ENCODE measurements at regions not wholly inside any gene's neighbourhood (a gene's known extent, or its start where the extent isn't known, plus 50 kb on each side); places are given as distances from the start of the nearest gene placed in this dataset.
"Not testable (repeated sequence)": the region's sequence is repeated elsewhere in the genome, so short reads cannot be mapped to it uniquely, and the experiment has no call there.

GRCh38 chr13:86253497-86253896 is 454.3 kb upstream of the SLITRK6 start:
- not testable (repeated sequence) for DNase-seq (ENCODE audit: low read depth in 2 of 2)

GRCh38 chr13:86255820-86256219 is 456.6 kb upstream of the SLITRK6 start:
- not testable (repeated sequence) for DNase-seq (ENCODE audit: low read depth in 2 of 2)

- DNase-seq (ENCODE audit: low read depth in 2 of 2), result no peak
Observed at GRCh38 chr13:86269511-86269910, 470.3 kb upstream of the SLITRK6 start.

GRCh38 chr13:86282442-86282841 is 483.2 kb upstream of the SLITRK6 start:
- no peak for DNase-seq (ENCODE audit: low read depth in 2 of 2)

- no peak for DNase-seq (ENCODE audit: low read depth in 2 of 2)
Observed at GRCh38 chr13:86283031-86283430, 483.8 kb upstream of the SLITRK6 start.

GRCh38 chr13:86298725-86299124 is 499.5 kb upstream of the SLITRK6 start:
- no peak for DNase-seq (ENCODE audit: low read depth in 2 of 2)

GRCh38 chr13:86299128-86299527 is 499.9 kb upstream of the SLITRK6 start:
- DNase-seq (ENCODE audit: low read depth in 2 of 2), result no peak

- DNase-seq (ENCODE audit: low read depth in 2 of 2), result no peak
Observed at GRCh38 chr13:86309881-86310280, 510.7 kb upstream of the SLITRK6 start.

- DNase-seq (ENCODE audit: low read depth in 2 of 2), result no peak
Observed at GRCh38 chr13:86313421-86313820, 514.2 kb upstream of the SLITRK6 start.

- no peak for DNase-seq (ENCODE audit: low read depth in 2 of 2)
Observed at GRCh38 chr13:86318450-86318849, 519.2 kb upstream of the SLITRK6 start.

- no peak for DNase-seq (ENCODE audit: low read depth in 2 of 2)
Observed at GRCh38 chr13:86324191-86324590, 525.0 kb upstream of the SLITRK6 start.

GRCh38 chr13:86355301-86355700 is 556.1 kb upstream of the SLITRK6 start:
- no peak for DNase-seq (ENCODE audit: low read depth in 2 of 2)

- no peak for DNase-seq (ENCODE audit: low read depth in 2 of 2)
Observed at GRCh38 chr13:86357106-86357505, 557.9 kb upstream of the SLITRK6 start.

GRCh38 chr13:86363749-86364148 is 564.5 kb upstream of the SLITRK6 start:
- DNase-seq (ENCODE audit: low read depth in 2 of 2), result not testable (repeated sequence)

- DNase-seq (ENCODE audit: low read depth in 2 of 2), result no peak
Observed at GRCh38 chr13:86368924-86369323, 569.7 kb upstream of the SLITRK6 start.

GRCh38 chr13:86377451-86377850 is 578.2 kb upstream of the SLITRK6 start:
- no peak for DNase-seq (ENCODE audit: low read depth in 2 of 2)

- no peak for DNase-seq (ENCODE audit: low read depth in 2 of 2)
Observed at GRCh38 chr13:86378628-86379027, 579.4 kb upstream of the SLITRK6 start.

GRCh38 chr13:86383151-86383550 is 583.9 kb upstream of the SLITRK6 start:
- no peak for DNase-seq (ENCODE audit: low read depth in 2 of 2)

GRCh38 chr13:86383561-86383960 is 584.3 kb upstream of the SLITRK6 start:
- DNase-seq (ENCODE audit: low read depth in 2 of 2), result no peak

- DNase-seq (ENCODE audit: low read depth in 2 of 2), result no peak
Observed at GRCh38 chr13:86397635-86398034, 598.4 kb upstream of the SLITRK6 start.

GRCh38 chr13:86399572-86399971 is 600.4 kb upstream of the SLITRK6 start:
- DNase-seq (ENCODE audit: low read depth in 2 of 2), result no peak

GRCh38 chr13:86402500-86402899 is 603.3 kb upstream of the SLITRK6 start:
- DNase-seq (ENCODE audit: low read depth in 2 of 2), result no peak

- no peak for DNase-seq (ENCODE audit: low read depth in 2 of 2)
Observed at GRCh38 chr13:86403181-86403580, 604.0 kb upstream of the SLITRK6 start.

- no peak for DNase-seq (ENCODE audit: low read depth in 2 of 2)
Observed at GRCh38 chr13:86409466-86410241, 610.4 kb upstream of the SLITRK6 start.
